Spleen (tissue), 7 donors: ENCODE measurements at regions not wholly inside any gene's neighbourhood (a gene's known extent, or its start where the extent isn't known, plus 50 kb on each side); places are given as distances from the start of the nearest gene placed in this dataset.

Source experiments
- CTCF ChIP-seq, 11 experiments: fragments of 200-600 bp in 7 of 11; fragments of 450-650 bp in 4 of 11; sonication (generic) in 4 of 11; IDR thresholded peaks in 8 of 11; conservative IDR thresholded peaks in 3 of 11; 1 replicate in 7 of 11; 2 replicates in 4 of 11; pipeline versions ENCODE4 v1.4.0 to v1.8.0; 2016 to 2021; ENCODE audit warnings: antibody characterized with exemption in 11 of 11, inconsistent platforms in 4 of 11, mild to moderate bottlenecking in 1 of 11
- POLR2A ChIP-seq, 3 donors: fragments of 450-650 bp; IDR thresholded peaks; one replicate each; pipeline ENCODE4 v1.5.1; 2017; ENCODE audit warnings: antibody characterized with exemption in 3 of 3, mild to moderate bottlenecking in 1 of 3
- POLR2AphosphoS5 ChIP-seq, 3 donors: sonication (generic); formaldehyde crosslinking; IDR thresholded peaks; one replicate each; pipeline ENCODE4 v1.5.1; 2017; ENCODE audit warnings: antibody characterized with exemption in 3 of 3
- donor health status: DM: no; HTN: no; CAD: no; lungs with moderate emphysema.
- donor health status: DM: no; HTN: no; CAD: no.
- donor health status: DM: no; HTN: no; CAD: no.

- TF ChIP-seq CTCF (IDR thresholded peaks at IDR 0.05 in 8 of 11, conservative IDR thresholded peaks at IDR 0.05 in 3 of 11) (no peak), POLR2A (IDR thresholded peaks at IDR 0.05) (no peak), POLR2AphosphoS5 (IDR thresholded peaks at IDR 0.05) (no peak)
These were observed 218.9 kb downstream of the NDUFA10 start for GRCh38 chr2:239806276-239806675.
